ENCODE measurements at regions not wholly inside any gene's neighbourhood (a gene's known extent, or its start where the extent isn't known, plus 50 kb on each side); places are given as distances from the start of the nearest gene placed in this dataset.

GRCh38 chr4:134762053-134762452 is 560.5 kb upstream of the PABPC4L start:
- dilution Hi-C loops (cut with MboI; ENCODE audit: extremely low pct_ligation_motif_present, low sequenced_read_pairs) (no loop called here), intact Hi-C loops (cut with micrococcal nuclease) (no loop called here)
- ChIA-PET CTCF (interaction anchor here (1.3 to 1.6 kb wide), 2 partner anchors 9 to 15 kb away, joined by 4 to 8 read pairs; no protein-coding TSS in a partner anchor), POLR2A (no interaction called here)
- no peaks in the 10 kb centered on the region for H3K9me1 ChIP-seq (replicated peaks; ENCODE audit: control insufficient read depth, extremely low read depth, insufficient read depth, low read length)
- DNase-seq (ENCODE audit: low read depth, low spot score), result no peak
- no peaks in the 10 kb centered on the region for H3K9me3 ChIP-seq (replicated peaks; ENCODE audit: control insufficient read depth, insufficient read depth, low read length)
- no peak for FAIRE-seq
- H3K9ac ChIP-seq (replicated peaks; ENCODE audit: extremely low read depth, insufficient read depth, low read length), result no peak overlapping the region
- H2AFZ ChIP-seq (ENCODE audit: low read depth, low read length), result no peak overlapping the region
- H3K4me2 ChIP-seq (ENCODE audit: insufficient read depth, low read length), result no peak overlapping the region
- H3K4me3 ChIP-seq (replicated peaks in 1 of 3; ENCODE audit: insufficient read depth in 1 of 3, low read depth in 1 of 3, low read length in 3 of 3), result no peak overlapping the region
- H3K27ac ChIP-seq (ENCODE audit: insufficient read depth, low read depth, low read length), result no peak overlapping the region
- no peaks in the 10 kb centered on the region for H3K36me3 ChIP-seq (ENCODE audit: control insufficient read depth in 2 of 2, extremely low read depth in 1 of 2, insufficient read depth in 2 of 2, low read length in 2 of 2)
- no peaks in the 10 kb centered on the region for H3K4me1 ChIP-seq (ENCODE audit: control insufficient read depth, extremely low read depth, insufficient read depth, low read length)
- no peaks in the 10 kb centered on the region for H3K79me2 ChIP-seq (ENCODE audit: control insufficient read depth, insufficient read depth, low read length)
- no peaks in the 10 kb centered on the region for H3K27me3 ChIP-seq (ENCODE audit: control insufficient read depth in 2 of 2, insufficient read depth in 2 of 2, low read length in 2 of 2)
- TF ChIP-seq GATA2 (IDR thresholded peaks at IDR 0.05; ENCODE audit: insufficient read depth, insufficient read length, low read depth, low read length), result no peak
- TF ChIP-seq CTCF (IDR thresholded peaks at IDR 0.05; ENCODE audit: extremely low read depth in 1 of 2, insufficient read depth in 1 of 2, low read depth in 1 of 2, low read length in 2 of 2), result peak in 1 of 2 donors; percentile 8
- no TSS peak for BruUV-seq (replicated peaks)
- H4K20me1 ChIP-seq (replicated peaks; ENCODE audit: control insufficient read depth, extremely low read depth, insufficient read depth, low read length), result no peaks in the 10 kb centered on the region

GRCh38 chr4:134756421-134756820 is 554.8 kb upstream of the PABPC4L start:
- no peak overlapping the region for H3K27ac ChIP-seq (ENCODE audit: insufficient read depth, low read depth, low read length)
- H3K9me3 ChIP-seq (replicated peaks; ENCODE audit: control insufficient read depth, insufficient read depth, low read length), result no peaks in the 10 kb centered on the region
- no peaks in the 10 kb centered on the region for H3K27me3 ChIP-seq (ENCODE audit: control insufficient read depth in 2 of 2, insufficient read depth in 2 of 2, low read length in 2 of 2)
- POLR2A ChIA-PET, result no interaction called here
- DNase-seq (ENCODE audit: low read depth, low spot score), result no peak
- dilution Hi-C loops (cut with MboI; ENCODE audit: extremely low pct_ligation_motif_present, low sequenced_read_pairs) (no loop called here), intact Hi-C loops (cut with micrococcal nuclease) (no loop called here)
- no peaks in the 10 kb centered on the region for H3K36me3 ChIP-seq (ENCODE audit: control insufficient read depth in 2 of 2, extremely low read depth in 1 of 2, insufficient read depth in 2 of 2, low read length in 2 of 2)
- H3K4me3 ChIP-seq (replicated peaks in 1 of 3; ENCODE audit: insufficient read depth in 1 of 3, low read depth in 1 of 3, low read length in 3 of 3), result no peak overlapping the region
- no peak overlapping the region for H3K4me2 ChIP-seq (ENCODE audit: insufficient read depth, low read length)
- no TSS peak for BruUV-seq (replicated peaks)
- H3K79me2 ChIP-seq (ENCODE audit: control insufficient read depth, insufficient read depth, low read length), result no peaks in the 10 kb centered on the region
- peak overlapping the region; percentile 16 for H2AFZ ChIP-seq (ENCODE audit: low read depth, low read length)
- no peaks in the 10 kb centered on the region for H4K20me1 ChIP-seq (replicated peaks; ENCODE audit: control insufficient read depth, extremely low read depth, insufficient read depth, low read length)
- no peaks in the 10 kb centered on the region for H3K9me1 ChIP-seq (replicated peaks; ENCODE audit: control insufficient read depth, extremely low read depth, insufficient read depth, low read length)
- FAIRE-seq, result no peak
- TF ChIP-seq MYC (IDR thresholded peaks at IDR 0.05; ENCODE audit: low read depth, low read length) (no peak), JUN (IDR thresholded peaks at IDR 0.05; ENCODE audit: borderline replicate concordance, insufficient read depth, insufficient read length, low read depth) (no peak), FOS (IDR thresholded peaks at IDR 0.05; ENCODE audit: borderline replicate concordance, insufficient read depth, low read length) (no peak), GATA2 (IDR thresholded peaks at IDR 0.05; ENCODE audit: insufficient read depth, insufficient read length, low read depth, low read length) (no peak), EZH2 (IDR thresholded peaks at IDR 0.05; ENCODE audit: borderline replicate concordance, low read depth, low read length, severe bottlenecking) (no peak), CTCF (IDR thresholded peaks at IDR 0.05; ENCODE audit: extremely low read depth in 1 of 2, insufficient read depth in 1 of 2, low read depth in 1 of 2, low read length in 2 of 2) (no peak), POLR2A (IDR thresholded peaks at IDR 0.05; ENCODE audit: low read depth, low read length) (no peak), POLR2AphosphoS5 (IDR thresholded peaks at IDR 0.05; ENCODE audit: insufficient read depth, low read depth, low read length) (no peak)
- TF ChIP-seq, protein P1, sequence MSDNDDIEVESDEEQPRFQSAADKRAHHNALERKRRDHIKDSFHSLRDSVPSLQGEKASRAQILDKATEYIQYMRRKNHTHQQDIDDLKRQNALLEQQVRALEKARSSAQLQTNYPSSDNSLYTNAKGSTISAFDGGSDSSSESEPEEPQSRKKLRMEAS (IDR thresholded peaks at IDR 0.05; ENCODE audit: insufficient read depth, insufficient read length), result no peak
- H3K4me1 ChIP-seq (ENCODE audit: control insufficient read depth, extremely low read depth, insufficient read depth, low read length), result no peaks in the 10 kb centered on the region
- H3K9ac ChIP-seq (replicated peaks; ENCODE audit: extremely low read depth, insufficient read depth, low read length), result no peak overlapping the region
- CTCF ChIA-PET, result no interaction called here
